HG02970 (cell line): ENCODE measurements at regions not wholly inside any gene's neighbourhood (a gene's known extent, or its start where the extent isn't known, plus 50 kb on each side); places are given as distances from the start of the nearest gene placed in this dataset.

Source experiments
- ATAC-seq: cut with Tn5 transposase; IDR thresholded peaks from one replicate; pipeline ENCODE4 v1.9.1; 2021; ENCODE audit warnings: mild to moderate bottlenecking, moderate library complexity, moderate number of reproducible peaks; ENCODE audit not compliant: unreplicated experiment, low FRiP score

DNA sequence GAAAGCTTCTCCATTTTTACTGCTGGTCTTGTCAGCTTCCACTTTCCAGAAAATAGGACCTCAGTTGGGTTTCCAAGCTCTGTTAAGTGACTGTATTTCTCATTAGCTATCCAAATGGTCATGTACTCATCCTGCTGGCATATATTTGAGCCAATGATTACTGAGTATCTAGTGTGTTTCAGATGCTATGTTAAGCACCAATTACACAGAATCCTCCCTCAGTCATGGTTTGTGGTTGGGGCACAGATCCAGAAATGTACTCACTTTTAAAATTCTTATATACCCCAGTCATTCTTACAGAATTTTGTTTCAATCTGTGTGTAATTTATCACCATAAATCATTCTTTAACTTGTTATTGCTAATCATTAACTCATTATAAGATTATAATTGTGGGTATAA, 362.3 kb upstream of the MTPN start:
- ATAC-seq: no peak

DNA sequence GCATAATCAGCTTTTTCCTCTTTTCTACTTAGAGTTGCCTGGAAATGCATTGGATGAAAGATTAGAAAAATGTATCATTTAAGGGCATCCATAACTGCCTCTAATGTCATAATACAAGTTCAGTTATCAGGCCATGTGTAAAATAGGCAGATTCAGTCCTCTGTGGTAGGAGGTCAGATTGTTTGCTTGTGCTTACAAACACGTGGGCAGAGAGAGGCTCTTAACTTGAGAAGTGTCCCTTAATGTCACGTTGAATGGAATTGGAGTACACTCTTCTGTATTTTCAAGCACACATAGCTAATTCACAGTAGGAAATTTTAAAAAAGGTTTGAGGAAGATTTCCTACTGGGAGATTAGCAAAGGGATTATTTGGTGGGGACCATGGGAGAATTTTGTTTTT, 359.8 kb upstream of the MTPN start:
- no peak for ATAC-seq

DNA sequence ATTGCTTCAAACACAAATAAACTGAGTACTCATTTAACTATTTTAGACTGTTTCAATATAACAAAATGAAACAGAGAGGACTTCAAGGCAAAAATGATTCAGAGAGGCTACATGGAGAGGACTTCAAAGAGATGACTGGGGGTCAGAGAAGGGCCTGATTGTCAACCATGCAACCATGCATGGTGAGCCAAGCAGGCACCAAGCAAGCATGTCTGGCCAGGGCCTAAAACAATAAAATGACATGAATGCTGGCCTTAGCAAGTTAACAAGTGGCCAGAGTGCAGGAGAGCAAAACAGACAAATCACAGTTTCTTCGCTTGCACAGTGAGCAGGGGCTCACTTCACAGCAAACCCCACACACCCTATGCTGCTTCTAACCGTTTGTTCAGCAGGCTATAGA, 356.5 kb upstream of the MTPN start:
- no peak for ATAC-seq

DNA sequence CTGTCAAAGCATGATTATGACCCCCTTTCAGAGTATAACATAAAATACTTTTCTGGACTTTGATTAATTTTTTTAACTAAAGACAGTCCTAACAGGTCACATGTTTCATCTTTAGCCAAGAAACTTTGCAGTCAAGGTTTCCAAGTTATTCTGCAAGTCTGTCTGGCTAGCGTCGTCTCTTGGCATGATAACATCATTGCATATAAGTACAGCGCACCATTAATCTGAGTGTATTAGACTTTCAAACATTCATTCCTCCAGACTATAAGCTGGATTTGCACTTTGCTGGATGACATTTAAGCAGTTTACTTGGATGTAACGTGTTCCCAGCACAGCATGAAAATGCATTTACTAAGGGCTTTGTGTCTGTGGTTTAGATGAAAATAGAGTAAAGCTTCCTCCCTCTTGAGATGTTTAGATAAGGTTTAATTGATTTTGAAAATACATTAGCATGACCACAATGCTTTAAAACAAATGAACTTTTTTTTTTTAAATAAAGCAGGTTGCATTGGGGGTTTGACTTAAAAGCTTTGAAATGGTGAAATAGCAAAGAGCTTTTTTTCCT, 349.0 kb upstream of the MTPN start:
- no peak for ATAC-seq

DNA sequence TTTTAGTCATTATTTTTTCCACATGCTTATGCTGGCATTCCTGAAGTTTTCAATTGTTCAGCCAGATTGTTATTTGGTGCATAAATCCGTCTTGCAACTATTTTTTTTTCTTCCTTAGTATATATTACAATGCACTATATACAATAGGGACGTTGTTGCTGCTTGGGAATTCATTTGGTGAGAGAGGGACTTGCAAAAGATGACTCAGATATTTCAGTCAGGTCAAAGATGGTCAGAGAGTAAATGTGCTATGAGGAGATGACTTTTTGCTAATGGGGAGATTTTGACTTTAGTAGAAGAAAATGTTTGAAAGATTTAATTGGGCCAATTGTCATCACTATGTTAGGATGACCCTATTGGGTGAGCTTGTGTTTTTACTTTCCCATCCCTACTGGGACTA, 348.4 kb upstream of the MTPN start:
- no peak for ATAC-seq

DNA sequence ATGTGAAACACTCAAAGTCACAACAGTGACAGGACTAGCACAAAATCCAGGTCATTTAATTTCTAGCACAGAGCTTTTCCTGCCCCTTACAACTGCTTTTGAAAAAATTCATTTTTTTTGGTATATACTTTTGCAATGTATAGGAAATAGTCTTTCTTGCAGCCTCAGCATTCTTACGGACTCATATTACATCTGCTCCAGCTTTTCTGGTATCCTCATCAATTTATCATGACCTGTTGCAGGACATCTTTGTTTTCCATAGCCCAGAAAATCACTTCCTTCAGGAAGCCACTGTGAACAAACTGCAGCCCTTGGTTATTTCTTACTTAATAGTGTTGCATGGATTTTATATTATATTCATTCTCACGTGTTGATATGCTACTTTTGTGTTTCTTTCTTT, 347.9 kb upstream of the MTPN start:
- ATAC-seq: no peak

DNA sequence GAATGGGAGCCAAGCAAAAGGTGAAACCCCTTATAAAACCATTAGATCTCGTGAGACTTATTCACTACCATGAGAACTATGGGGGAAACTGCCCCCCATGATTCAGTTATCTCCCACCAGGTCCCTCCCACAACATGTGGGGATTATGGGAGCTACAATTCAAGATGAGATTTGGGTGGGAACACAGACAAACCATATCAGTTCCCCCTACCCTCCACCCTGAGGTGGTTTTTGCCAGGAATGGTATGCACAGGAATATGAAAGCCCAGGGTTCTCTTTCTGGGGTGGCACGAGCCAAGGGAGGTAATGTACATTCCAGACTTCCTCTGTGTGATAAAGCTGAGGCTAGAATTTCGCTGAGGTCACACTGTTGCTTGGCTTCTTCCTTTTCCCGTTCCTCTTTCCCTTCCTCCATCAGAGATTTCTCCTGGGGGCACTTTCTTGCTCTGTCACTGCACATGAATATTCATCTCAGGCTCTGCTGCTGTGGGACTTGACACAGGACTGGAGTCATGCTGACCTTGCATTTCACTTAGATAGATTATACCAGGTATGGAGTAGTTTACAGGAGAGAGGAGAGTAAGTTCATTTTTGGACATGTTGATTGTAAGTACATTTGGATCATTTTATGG, 347.0 kb upstream of the MTPN start:
- ATAC-seq: no peak

DNA sequence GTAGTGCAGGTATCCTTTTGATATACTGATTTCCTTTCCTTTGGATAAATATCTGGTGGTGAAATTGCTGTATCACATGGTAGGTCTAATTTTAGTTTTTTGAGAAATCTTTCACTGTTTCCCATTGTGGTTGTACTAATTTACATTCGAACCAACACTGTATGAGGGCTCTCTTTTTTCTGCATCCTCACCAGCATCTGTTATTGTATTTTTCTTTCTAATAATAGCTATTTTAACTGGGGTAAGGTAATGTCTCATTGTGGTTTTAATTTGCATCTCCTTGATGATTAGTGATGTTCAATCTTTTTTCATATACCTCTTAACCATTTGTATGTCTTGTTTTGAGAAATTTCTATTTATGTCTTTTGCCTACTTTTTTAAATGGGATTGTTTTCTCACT, 335.4 kb upstream of the MTPN start:
- no peak for ATAC-seq

DNA sequence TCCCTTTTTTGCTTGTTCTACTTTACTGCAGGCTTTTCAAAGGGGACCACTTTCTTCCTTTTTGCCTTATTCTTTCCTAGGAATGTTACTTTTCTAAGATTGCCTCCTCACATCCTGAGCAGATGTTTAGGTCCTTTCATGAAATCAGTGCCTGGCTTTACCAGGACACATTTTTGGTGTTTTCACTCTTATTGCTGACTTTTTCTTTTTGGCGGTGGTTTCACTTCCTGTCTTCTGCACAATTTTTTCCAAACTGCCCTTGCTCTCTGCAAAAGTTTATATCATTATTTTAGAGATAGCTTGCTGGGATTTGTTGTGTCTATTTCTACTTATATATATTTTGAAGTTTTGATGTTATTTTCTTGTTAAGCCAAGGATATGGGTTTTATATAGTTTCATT, 332.2 kb upstream of the MTPN start:
- ATAC-seq: no peak

DNA sequence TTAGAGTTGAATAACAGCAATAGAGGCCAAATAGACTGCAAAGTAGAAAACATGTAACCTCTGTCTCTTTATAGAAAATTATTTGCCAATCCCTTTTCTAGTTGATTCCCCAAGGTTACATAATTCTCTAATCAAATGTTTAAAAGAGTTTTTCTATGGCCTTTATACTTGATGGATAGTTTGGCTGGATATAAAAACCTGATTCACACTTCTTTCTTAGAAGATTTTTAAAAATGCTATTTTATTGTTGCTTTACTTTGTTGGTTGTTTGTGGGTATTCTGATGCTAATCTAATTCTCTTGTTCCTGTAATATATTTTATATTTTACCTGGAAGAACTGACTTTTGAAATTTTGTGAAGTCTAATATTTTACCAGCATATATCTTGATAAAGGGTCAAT, 331.1 kb upstream of the MTPN start:
- no peak for ATAC-seq

DNA sequence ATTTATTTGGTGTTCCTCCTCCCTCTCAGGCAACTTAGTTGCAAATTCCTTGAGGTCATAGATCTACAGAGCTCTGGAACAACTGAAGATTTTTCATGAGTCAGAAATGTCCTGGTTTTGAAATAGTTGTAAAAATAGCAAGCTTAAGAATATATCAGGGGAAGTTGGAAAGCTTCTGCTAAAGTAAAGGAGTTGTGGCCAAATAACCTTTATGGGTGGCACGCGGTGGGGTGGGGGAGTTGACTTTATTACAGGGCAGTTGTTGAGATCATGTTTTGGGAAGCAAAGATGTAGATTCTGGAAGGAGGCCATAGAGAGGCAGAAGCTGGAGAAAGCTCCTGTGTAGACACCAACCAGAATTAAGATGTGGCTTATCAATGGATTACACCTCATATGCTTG, 326.0 kb upstream of the MTPN start:
- no peak for ATAC-seq

DNA sequence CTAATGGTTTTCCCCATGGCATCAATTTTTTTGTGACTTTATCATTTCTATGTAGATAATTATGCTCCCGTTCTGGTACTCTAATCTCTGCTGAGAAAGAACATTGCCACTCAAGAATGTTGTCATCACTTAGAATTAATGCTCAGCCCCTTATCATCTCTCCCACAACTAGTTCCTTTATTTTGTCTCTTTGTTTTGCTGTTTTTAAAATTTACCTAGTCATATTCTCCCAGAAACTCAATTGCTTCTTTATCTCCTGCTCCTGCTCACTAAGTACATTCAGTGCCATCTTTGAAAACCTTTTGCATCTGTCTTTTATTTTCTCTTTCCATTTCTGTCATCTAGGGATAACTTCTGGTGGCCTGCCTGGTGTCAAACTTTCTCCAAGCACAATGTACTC, 324.9 kb upstream of the MTPN start:
- no peak for ATAC-seq

DNA sequence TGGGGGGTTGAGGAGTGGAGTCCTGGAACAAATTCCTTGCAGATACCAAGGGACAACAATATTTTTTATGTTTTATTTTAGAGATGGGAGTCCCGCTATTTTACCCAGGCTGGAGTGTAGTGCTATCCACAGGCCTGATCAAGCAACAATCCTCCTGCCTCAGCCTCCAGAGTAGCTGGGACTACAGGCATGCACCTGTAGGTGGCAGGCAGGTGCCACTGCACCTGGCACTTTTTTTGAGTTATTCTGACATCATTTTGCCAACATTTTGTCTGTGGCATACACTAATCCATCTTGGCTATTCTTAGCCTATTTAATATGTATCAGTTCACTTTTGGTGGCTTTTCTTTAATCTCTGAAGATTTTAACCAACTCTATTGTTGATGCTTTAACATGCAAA, 317.8 kb upstream of the MTPN start:
- ATAC-seq: no peak

DNA sequence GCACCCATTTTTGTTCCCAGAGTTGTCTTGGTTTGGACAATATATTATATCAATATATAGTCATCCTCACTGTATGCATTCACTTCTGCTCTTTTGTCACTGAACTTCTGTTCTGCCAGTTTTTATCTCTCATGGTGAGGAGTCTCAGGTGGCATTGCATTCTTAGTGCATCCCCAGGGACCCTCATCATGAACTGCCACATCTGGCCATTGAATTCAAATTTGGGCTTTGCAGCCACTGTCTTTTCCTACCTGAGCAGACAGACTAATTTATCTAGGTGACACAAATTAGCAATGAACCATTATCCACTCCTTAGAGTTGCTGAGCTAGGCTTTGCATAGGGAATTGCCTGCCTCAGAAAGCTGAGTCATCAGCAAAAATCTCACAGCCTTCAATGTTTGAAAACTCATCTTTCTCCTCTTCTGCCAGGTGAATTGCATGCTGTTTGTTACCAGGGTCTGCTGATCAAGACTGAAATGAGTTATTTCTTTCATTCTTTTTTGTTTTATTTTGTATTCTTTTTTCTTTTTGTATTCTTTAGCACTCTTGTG, 316.8 kb upstream of the MTPN start:
- no peak for ATAC-seq

DNA sequence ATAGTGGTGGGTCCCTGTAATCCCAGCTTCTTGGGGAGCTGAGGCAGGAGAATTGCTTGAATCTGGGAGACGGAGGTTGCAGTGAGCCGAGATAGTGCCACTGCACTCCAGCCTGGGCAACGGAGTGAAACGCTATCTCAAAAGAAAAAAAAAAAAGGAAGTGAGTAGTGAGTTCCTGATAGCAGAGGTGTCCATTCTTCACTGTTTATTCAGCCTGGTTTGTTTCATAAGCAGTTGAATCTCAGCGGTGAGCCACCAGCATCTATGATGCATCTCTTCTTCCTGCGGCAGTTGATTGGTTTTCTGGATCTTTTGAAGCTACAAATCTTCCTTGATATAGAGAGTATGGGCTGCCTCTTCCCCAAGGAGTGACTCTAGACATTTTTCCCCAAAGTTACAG, 316.1 kb upstream of the MTPN start:
- peak; percentile 85 for ATAC-seq

DNA sequence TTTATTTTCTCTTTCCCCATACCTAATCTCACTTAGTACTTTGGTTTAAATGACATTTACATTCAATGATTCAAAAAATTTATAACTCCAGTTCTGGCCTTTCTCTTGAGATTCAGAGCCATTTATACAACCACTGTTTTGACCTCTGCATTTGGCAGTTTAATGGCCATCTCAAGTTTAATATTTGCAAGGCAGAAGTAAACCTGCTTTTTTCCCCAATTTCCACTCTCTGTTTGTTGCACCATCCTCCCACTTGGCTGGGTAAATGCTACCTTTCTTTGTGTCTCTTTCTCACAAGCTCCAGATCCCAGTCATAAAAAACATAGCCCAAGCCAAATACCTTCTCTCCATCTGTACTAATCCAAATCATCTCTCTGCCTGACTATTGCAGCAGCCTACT, 315.2 kb upstream of the MTPN start:
- ATAC-seq: no peak

DNA sequence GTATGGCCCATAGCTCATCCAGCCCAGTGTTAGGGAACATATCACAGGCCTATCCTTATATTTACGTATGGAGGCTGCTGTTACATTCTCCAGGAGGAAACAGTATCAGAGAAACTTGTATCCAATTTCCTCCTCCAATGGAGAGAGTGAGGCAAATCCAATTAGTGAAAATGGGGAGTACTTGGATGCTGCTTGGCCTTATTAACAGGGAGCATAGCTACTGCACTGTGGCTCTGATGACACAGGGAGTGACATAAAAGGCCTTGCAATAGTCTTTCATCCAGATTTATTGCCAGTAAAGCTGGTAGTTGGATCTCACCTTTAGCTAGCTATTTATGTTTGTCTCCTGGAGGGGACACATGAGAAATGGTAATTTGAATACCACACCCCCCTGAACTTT, 313.2 kb upstream of the MTPN start:
- no peak for ATAC-seq

DNA sequence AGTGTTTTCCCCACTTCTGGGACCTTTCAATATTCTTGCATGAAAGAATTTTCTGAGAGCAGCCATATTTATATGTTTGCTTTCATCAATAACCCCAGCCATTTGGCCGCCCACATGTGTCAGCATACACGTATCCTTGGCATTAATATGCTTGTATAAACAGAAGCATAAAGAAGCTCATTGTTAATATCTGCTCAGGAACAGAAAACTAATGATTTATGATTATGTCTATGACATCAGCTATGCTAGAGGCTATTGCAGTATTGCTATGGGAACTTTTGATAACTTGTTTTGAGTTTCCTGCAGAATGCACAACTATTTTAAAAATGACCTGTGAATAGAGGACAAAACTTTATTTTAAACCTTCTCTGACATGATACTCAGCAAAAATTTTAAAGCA, 300.9 kb upstream of the MTPN start:
- ATAC-seq: no peak

DNA sequence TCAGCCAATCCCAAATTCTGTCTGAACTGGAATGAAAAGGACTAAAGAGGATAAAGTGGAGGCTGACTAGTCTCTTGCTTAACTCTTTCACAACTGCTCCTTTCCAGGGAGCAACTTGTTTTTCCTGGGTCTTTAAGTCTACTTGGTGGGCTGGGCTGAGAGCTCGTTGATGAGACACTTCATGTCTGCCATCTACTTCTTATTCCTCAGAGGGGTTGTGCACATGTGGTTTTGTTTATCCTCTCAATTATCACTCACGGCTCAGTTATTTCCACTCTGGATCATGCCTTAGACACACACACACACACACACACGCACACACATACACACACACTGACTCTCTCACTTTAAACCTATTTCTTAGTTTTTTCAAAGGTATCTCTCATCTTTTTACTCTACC, 298.6 kb upstream of the MTPN start:
- ATAC-seq: no peak

DNA sequence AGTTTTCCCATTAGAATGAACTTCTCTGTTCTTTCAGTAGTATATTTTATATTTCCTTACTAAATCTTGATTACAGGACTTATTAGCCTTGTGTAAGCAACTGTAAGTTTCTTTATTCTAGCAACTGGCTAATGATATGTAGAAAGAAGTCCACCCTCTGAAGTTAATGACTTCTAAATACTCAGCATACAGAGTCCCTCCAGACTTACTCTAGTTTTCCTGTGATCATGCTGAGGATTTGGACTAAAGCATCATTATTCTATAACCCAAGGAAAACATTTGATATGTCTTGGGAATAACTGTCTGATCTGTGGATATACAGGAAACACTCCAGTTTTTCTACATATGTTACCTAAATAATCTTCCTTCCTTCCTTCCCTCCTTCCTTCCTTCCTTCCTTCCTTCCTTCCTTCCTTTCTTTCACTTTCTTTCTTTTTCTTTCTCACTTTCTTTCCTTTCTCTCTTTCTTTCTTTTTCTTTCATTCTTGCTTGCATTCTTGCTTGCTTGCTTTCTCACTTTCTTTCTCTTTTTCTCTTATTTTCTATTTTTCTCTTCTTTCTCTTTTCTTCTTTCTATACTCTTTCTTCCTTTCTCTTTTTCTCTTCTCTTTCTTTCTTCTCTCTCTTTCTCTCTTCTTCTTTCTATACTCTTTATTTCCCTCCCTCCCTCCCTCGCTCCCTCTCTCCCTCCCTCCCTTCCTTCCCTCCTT, 297.6 kb upstream of the MTPN start:
- ATAC-seq: no peak

DNA sequence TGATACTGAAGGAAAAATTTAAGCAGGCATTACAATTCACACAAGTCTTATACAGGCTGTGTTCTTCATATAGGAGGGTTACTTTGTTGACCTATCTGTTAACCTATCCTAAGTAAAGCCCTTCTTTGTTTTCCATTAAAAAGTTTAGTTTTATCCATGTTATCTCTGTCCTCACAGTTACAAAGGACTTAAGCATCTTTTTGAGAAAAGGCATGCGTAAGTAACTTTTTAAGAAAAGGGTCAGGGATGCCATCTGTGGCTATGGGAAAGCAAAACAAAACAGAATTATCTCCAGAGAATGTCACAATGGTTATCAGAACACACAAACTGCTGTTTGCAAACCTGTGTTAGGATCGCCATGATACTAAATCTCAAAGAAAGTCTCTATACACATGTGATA, 295.8 kb upstream of the MTPN start:
- no peak for ATAC-seq

DNA sequence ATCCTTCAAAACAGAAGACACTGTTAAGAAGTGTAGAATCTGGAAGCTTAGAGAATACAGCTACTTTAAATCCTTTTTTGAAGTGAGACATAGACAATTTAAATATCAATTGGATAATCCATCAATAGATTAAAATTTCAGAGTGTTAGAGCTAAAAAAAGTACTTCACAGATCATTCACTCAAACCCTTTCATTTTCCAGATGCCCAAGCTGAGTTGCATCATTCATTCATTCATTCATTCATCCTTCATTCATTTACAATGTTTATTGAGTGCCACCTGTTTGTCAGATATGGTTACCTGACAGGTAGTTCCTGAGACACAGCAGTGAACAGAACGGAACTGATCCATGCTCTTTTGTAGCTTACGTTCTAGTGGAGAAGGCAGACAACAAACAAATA, 290.7 kb upstream of the MTPN start:
- no peak for ATAC-seq
